ENCODE measurements at regions not wholly inside any gene's neighbourhood (a gene's known extent, or its start where the extent isn't known, plus 50 kb on each side); places are given as distances from the start of the nearest gene placed in this dataset.

- Histone ChIP-seq H3K14ac (replicated peaks; ENCODE audit: low read depth, low read length) (no peak overlapping the region), H3K9ac (ENCODE audit: low read depth, low read length) (no peak overlapping the region), H4K20me1 (ENCODE audit: insufficient read depth, low read length) (no peaks in the 10 kb centered on the region), H2BK5ac (ENCODE audit: low read depth, low read length, poor library complexity, severe bottlenecking) (no peak overlapping the region), H2AK5ac (ENCODE audit: low read depth, low read length) (no peak overlapping the region), H2BK120ac (ENCODE audit: low read depth, low read length) (no peak overlapping the region), H3K36me3 (ENCODE audit: control insufficient read depth, insufficient read depth, low read length) (no peaks in the 10 kb centered on the region), H4K91ac (ENCODE audit: insufficient read depth, low read depth, low read length) (no peak overlapping the region), H3K23ac (ENCODE audit: low read depth, low read length) (no peak overlapping the region), H3K4ac (ENCODE audit: low read depth, low read length) (no peak overlapping the region), H3K4me1 (ENCODE audit: control insufficient read depth, insufficient read depth, low read length) (no peaks in the 10 kb centered on the region), H3K4me3 (ENCODE audit: insufficient read depth, low read depth, low read length) (no peak overlapping the region), H2AK9ac (replicated peaks; ENCODE audit: low read depth, low read length, poor library complexity) (no peak overlapping the region), H3K9me3 (ENCODE audit: control insufficient read depth, insufficient read depth, low read length) (no peaks in the 10 kb centered on the region), H4K5ac (ENCODE audit: low read depth, low read length) (no peak overlapping the region), H3K79me1 (ENCODE audit: low read depth in 1 of 2, low read length in 2 of 2) (no peaks in the 10 kb centered on the region), H3K9me1 (ENCODE audit: insufficient read depth, low read length) (no peaks in the 10 kb centered on the region), H2BK20ac (ENCODE audit: low read depth, low read length) (no peak overlapping the region), H3K18ac (ENCODE audit: low read depth, low read length) (no peak overlapping the region), H3K27ac (ENCODE audit: insufficient read depth, low read length) (no peak overlapping the region), H4K8ac (ENCODE audit: low read depth in 2 of 2, low read length in 2 of 2) (no peak overlapping the region), H2AFZ (replicated peaks; ENCODE audit: low read length, poor library complexity) (no peak overlapping the region), H3K27me3 (ENCODE audit: control insufficient read depth, insufficient read depth, low read length) (no peaks in the 10 kb centered on the region), H2BK15ac (ENCODE audit: low read depth, low read length) (no peak overlapping the region), H3K56ac (ENCODE audit: extremely low read depth, insufficient read depth, low read length) (no peak overlapping the region), H3K4me2 (ENCODE audit: low read depth, low read length) (no peak overlapping the region)
- no TSS peak for BruUV-seq (replicated peaks)
- POLR2A ChIA-PET (ENCODE audit: unreplicated experiment) = no interaction called here
- no CpG with 5 or more reads among the region's 3 CpGs for WGBS, 2 experiments (ENCODE audit: extremely low coverage in 2 of 2, insufficient read length in 1 of 2)
- in situ Hi-C loops (cut with MboI; ENCODE audit: low sequenced_read_pairs) (no loop called here), dilution Hi-C loops (cut with HindIII; ENCODE audit: low sequenced_read_pairs, unreplicated experiment) (no loop called here), intact Hi-C loops (cut with micrococcal nuclease) (no loop called here)
- ATAC-seq (ENCODE audit: low read depth) (no peak), DNase-seq (no peak)
- TF ChIP-seq MAFK (IDR thresholded peaks at IDR 0.05; ENCODE audit: low read depth, low read length) (no peak), RFX5 (IDR thresholded peaks at IDR 0.05; ENCODE audit: low read depth, low read length) (no peak), MAZ (IDR thresholded peaks at IDR 0.05; ENCODE audit: borderline replicate concordance, low read depth, low read length) (no peak), BHLHE40 (IDR thresholded peaks at IDR 0.05; ENCODE audit: low read depth, low read length) (no peak), NFE2L2 (IDR thresholded peaks at IDR 0.05; ENCODE audit: low read depth, low read length) (no peak), RCOR1 (IDR thresholded peaks at IDR 0.05; ENCODE audit: insufficient replicate concordance, low read length) (no peak), MXI1 (IDR thresholded peaks at IDR 0.05; ENCODE audit: borderline replicate concordance, low read depth, low read length) (no peak)
- TF ChIP-seq, protein P1, sequence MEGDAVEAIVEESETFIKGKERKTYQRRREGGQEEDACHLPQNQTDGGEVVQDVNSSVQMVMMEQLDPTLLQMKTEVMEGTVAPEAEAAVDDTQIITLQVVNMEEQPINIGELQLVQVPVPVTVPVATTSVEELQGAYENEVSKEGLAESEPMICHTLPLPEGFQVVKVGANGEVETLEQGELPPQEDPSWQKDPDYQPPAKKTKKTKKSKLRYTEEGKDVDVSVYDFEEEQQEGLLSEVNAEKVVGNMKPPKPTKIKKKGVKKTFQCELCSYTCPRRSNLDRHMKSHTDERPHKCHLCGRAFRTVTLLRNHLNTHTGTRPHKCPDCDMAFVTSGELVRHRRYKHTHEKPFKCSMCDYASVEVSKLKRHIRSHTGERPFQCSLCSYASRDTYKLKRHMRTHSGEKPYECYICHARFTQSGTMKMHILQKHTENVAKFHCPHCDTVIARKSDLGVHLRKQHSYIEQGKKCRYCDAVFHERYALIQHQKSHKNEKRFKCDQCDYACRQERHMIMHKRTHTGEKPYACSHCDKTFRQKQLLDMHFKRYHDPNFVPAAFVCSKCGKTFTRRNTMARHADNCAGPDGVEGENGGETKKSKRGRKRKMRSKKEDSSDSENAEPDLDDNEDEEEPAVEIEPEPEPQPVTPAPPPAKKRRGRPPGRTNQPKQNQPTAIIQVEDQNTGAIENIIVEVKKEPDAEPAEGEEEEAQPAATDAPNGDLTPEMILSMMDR (conservative IDR thresholded peaks at IDR 0.05; ENCODE audit: low read depth, low read length) = no peak
- TF ChIP-seq, protein P2, sequence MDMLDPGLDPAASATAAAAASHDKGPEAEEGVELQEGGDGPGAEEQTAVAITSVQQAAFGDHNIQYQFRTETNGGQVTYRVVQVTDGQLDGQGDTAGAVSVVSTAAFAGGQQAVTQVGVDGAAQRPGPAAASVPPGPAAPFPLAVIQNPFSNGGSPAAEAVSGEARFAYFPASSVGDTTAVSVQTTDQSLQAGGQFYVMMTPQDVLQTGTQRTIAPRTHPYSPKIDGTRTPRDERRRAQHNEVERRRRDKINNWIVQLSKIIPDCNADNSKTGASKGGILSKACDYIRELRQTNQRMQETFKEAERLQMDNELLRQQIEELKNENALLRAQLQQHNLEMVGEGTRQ (IDR thresholded peaks at IDR 0.05; ENCODE audit: low read depth, low read length) = no peak
- TF ChIP-seq, protein P3, sequence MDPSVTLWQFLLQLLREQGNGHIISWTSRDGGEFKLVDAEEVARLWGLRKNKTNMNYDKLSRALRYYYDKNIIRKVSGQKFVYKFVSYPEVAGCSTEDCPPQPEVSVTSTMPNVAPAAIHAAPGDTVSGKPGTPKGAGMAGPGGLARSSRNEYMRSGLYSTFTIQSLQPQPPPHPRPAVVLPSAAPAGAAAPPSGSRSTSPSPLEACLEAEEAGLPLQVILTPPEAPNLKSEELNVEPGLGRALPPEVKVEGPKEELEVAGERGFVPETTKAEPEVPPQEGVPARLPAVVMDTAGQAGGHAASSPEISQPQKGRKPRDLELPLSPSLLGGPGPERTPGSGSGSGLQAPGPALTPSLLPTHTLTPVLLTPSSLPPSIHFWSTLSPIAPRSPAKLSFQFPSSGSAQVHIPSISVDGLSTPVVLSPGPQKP (IDR thresholded peaks at IDR 0.05; ENCODE audit: borderline replicate concordance, low read depth, low read length) = no peak
- CTCF ChIA-PET = no interaction called here
These were observed 57.5 kb upstream of the GNAQ start for GRCh38 chr9:78089111-78089510.

Data from IMR-90 (cell line).